A549 (cell line): ENCODE measurements at regions not wholly inside any gene's neighbourhood (a gene's known extent, or its start where the extent isn't known, plus 50 kb on each side); places are given as distances from the start of the nearest gene placed in this dataset.

Experiments
- CTCF ChIP-seq: fragments of >200 bp; sonication (Bioruptor Twin); formaldehyde crosslinking; IDR thresholded peaks from 3 replicates; pipeline ENCODE4 v1.5.1; 2016
- HMGXB4 ChIP-seq: fragments of 250-450 bp; sonication (Bioruptor Pico); IDR thresholded peaks from 2 replicates; pipeline ENCODE4 v1.5.0; 2021; ENCODE audit warnings: mild to moderate bottlenecking, moderate library complexity, borderline replicate concordance
- MYC ChIP-seq: IDR thresholded peaks from 2 replicates; pipeline ENCODE4 v1.6.1; 2012; ENCODE audit warnings: mild to moderate bottlenecking, inconsistent platforms, low read length, improper control_type of control experiment, borderline replicate concordance
- NFE2L2 ChIP-seq: fragments of 150-350 bp; conservative IDR thresholded peaks from 2 replicates; pipeline ENCODE4 v1.6.1; 2014; ENCODE audit warnings: low read length
- RCOR1 ChIP-seq: fragments of 150-350 bp; IDR thresholded peaks from 2 replicates; pipeline ENCODE4 v1.6.1; 2014; ENCODE audit warnings: antibody characterized with exemption, low read length, low read depth
- REST ChIP-seq: fragments of 200-600 bp; sonication (generic); IDR thresholded peaks from 2 replicates; pipeline ENCODE4 v1.6.1; 2016; ENCODE audit warnings: antibody characterized with exemption, mild to moderate bottlenecking, moderate library complexity
- TF ChIP-seq, protein P1 (sequence below): IDR thresholded peaks from 2 replicates; pipeline ENCODE4 v1.6.1; 2012

- no peak for TF ChIP-seq CTCF
- TF ChIP-seq MYC = no peak
- TF ChIP-seq REST = no peak
- TF ChIP-seq, protein P1, sequence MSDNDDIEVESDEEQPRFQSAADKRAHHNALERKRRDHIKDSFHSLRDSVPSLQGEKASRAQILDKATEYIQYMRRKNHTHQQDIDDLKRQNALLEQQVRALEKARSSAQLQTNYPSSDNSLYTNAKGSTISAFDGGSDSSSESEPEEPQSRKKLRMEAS = no peak
- TF ChIP-seq HMGXB4 (CRISPR knock-in tag) = no peak
- TF ChIP-seq NFE2L2 = no peak
- TF ChIP-seq RCOR1 = no peak
Measured at GRCh38 chr3:145953316-145953715, 207.7 kb downstream of the PLOD2 start.
